NCI-H446 (cell line): ENCODE measurements at regions not wholly inside any gene's neighbourhood (a gene's known extent, or its start where the extent isn't known, plus 50 kb on each side); places are given as distances from the start of the nearest gene placed in this dataset.

Experiments
- DNase-seq, 2 experiments: peaks; one replicate each; lab custom pipeline; 2025; lab: John Stamatoyannopoulos, UW

DNA sequence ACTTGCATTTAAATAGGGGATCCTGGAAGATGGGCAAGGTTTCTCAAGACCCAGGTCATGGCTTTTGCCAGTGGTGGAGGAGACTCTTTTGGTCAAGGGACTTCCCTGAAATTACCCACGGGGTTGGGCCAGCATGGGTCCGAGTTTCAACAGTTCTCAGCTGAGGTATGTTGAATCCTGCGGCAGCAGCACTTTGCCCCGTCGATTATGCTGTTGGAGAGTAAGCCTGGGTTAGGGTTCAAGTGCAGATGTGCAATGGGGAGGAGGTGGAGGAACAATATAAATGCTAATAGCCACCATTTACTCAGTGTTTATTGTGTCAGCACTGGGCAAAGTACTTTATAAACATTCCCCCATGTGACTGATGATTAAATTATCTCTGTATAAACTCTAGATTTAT lies 96.0 kb upstream of the GATA6 start:
- no peak for DNase-seq

DNA sequence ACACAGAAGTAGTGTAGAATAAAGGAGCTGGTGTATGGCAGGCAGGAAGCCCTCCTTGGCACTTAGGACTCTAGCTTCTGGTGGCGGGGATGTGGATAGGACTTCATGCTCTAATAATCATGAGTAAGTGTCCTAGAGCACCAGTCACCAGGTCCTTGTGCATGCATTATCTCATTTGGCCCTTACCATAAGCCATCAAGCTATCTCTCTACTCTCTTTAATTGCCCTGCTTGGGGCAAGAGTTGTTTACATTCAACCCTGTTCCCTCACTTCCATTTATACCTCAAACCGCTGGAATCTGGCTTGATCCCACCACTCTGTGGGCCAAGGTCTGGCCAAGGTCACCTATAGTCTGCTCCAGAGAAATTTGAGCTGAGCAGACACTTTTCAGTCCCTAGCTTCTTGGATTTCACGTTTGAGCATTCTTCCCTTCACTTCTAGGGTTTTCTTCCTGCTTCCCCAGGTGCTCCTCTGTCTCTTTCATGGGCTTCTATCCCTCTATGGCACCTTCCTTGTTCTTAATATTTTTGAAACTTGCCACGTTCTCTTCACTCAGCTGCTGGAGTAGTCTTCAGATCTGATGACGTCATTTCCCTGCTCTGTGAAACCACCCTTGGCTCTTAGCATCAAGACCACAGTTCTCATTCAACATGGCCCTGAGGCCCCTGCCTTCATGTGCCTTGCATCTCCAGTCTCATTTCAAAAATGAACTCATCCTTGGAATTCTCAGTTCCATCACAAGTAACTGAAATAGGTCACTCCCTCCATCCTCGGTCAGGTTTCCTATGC lies 94.9 kb upstream of the GATA6 start:
- DNase-seq: no peak

- no peak for DNase-seq
These were observed 89.4 kb upstream of the GATA6 start for GRCh38 chr18:22080035-22080434.

DNA sequence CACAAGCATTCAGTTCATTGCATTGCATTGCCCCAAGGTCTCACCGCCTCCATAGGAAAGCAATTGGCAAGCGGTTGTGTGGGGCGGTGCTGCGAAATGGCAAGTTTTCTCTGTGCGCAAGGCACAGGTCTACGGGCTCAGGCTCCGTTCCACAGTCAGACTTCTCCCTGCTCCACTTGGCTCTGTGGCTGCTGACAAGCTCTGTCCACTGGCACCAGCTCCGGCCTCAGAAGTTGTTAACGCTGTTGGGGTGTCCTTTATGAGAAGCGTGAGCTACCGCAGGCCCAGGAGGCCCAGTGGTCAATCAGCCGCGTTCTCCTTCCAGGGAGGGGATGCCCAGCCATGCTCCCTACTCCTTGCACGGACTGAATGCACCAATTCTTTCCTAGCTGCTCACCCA lies 87.0 kb upstream of the GATA6 start:
- no peak for DNase-seq

DNA sequence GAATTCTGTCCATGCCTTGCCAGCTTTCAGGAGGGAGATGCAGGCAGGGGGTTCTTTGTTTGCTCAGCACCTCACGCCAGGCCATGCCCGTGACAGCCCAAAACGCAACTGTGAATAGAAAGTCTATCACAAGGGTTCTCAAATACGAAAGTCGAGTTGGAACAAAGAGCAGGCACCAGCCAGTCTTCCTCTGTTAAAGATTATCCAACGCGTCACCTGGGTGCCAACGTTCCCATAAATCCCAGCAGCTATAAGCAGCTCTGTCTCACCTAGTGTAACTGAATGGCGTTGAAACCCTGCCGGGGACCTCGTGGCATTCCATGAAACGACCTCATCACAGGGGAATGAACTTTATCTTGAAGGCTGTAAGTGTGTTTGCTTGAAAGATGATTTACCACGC lies 84.8 kb upstream of the GATA6 start:
- DNase-seq: no peak

DNA sequence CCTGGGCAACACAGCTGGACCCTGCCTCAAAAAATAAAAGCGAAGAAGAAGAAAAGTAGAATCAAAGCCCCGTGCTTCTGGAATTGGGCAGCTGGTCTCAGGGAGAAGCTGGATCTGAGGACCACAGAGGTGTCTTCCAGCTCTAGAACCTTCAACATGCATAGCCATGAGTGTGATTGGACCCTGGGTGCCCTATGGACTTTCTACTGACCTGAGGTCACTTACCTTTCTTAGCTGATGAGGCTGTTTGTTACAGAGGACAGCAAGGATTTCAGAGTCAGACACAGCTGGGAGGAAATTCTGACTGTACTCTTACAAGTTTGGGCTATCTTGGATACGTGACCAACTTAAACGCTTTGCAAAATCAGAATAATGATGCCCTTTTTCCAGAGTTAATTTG lies 82.4 kb upstream of the GATA6 start:
- DNase-seq: no peak

DNA sequence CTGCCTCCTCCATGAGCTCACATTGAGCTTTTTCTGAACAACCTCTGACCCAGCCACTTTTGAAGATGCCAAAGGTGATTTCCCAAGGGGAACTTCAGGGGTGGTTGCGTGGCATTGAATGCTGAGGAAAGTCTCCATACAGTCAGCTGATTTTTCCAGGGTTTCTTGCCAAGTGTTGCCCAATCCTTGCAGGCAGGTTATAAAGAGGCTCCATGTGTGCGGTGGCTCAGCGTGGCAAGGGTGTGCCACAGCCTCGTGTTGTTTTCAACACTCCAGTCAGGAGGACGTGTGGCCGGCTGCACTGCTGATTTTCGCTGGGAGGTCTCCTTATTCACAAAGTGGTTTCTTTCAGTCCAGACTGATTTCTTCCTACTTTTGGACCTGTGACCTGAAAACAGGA lies 81.4 kb upstream of the GATA6 start:
- no peak for DNase-seq

DNA sequence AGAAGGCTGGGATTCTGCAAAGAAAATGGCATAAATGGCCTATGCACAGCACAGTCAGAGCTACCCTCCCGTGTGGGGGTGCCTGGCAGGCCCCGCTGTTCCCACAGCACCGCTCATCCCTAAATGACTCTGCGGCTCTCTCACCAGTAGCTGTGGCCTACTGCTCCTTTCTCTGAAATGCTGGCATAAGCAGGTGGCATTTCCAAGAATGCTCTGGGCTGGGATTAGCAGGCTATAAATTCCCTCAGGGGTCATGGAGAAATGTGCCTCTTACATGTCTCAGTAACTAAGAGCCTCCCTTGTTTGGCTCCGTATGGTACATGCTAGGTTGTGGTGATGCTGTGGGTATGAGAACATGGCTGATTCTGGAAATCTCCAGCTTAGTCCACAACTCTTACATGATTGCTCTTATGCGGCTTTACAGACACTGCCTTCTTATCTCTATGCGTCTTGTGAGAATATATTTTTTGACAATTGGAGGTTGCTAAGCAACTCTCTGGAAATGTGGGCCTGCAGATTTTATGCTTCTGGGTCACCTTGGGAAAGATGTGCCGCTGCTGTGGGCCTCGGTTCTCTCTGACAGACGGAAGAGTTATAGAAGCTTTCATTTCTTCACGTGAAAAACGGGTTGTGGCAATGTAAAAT lies 80.3 kb upstream of the GATA6 start:
- no peak for DNase-seq

- no peak for DNase-seq
These were observed 78.0 kb upstream of the GATA6 start for GRCh38 chr18:22091341-22091740.

DNA sequence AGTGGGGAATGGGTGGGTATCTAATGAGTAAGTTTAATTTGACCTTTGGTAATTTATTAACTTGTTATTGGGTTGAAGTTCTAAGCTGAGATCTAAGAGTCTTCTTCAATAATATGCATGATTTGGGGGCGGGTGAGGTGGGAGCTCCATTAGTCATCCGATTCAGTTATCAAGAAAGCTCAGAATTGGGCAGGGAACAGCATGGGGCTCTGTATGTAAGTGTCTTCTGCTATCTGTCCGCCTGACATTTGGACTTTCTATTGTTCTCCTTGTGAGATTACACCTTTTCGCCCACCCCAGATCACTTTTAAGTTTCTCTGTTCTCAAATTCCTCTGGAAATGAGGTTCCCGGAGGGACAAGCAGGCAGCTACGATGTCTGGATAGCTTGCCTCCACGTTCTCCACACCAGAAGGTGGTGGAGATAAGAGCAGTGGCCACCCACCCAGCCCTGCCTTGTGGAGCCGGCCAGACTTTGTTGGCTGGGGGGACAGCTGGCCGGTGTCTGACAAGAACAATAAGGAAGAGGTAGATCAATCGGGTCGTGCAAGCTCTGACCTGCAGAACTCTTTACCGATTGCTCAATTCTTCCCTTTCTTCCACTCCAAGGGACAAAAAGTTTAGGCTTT lies 75.5 kb upstream of the GATA6 start:
- DNase-seq: no peak

- no peak for DNase-seq
These were observed 75.0 kb upstream of the GATA6 start for GRCh38 chr18:22094358-22094734.

DNA sequence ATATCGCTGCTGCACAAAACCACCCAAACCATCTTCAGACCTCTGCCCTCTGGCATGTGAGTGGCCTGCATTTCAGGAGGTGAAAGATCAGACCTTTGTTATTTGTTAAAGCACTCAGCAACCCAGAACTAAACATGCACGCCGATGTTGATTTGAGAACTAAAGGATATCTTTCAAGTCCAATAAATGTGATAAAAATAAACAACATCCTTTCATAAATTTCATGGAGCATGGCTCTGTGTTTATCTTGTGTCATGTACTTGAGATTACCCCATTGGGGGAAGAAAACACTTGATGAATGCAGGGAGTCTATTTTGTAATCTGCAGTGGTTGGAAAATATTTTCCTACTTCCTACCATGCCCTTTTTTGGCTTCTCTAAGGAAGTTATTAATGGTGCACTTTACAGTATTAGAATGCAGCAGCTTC lies 70.8 kb upstream of the GATA6 start:
- DNase-seq: no peak

GRCh38 chr18:22099925-22100324 lies 69.5 kb upstream of the GATA6 start:
- no peak for DNase-seq

DNA sequence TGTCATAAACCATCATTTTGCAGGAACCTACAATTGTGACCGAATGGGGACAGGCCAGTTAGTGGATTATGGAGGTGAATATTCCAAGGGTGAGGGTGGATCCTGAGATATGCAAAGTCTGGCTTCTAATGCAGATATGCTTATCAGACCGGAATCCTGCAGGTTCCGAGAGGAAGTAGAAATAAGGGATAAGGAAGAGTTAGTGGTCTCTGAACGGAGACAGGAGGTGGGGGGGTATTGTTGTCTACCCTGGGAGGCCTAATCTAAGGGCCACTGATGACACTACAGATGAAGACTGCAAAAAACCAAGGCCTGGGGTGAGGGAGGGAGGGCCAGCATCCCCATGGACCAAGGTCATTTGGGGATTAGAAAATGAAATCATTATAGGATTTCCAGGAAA lies 67.7 kb upstream of the GATA6 start:
- no peak for DNase-seq

DNA sequence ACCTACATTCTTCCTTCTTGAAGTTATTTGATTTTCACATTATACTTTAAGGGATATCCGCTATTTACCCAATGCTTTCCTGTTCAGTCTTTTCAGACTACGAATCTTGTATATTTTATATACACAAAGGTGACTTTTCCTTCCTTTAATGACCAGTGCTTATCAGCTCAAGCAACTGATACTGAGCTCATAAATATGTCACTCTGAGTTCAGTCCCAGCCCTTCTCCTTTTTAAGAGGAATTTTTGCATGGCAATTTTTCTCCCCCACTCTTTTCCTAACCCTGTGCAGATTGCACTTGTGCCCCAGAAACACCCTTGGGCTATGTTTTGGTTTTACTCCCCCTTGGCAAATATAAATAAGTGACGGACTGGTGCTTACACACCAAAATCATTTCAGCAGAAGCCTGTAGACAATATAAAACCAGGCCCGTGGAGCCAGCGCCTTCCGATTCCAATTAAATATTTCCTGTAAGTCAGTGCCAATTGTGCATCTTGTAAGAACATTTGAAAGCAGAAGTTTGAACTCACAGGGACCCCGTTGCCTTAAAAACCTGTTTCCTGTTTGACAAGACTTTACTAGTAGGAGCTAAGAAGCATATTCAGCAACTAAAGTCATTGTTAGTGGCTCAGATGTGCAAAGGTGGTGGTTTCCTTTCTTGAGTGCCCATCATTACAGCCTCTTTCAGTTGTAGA lies 66.3 kb upstream of the GATA6 start:
- DNase-seq: no peak

- no peak for DNase-seq
These were observed 65.8 kb upstream of the GATA6 start for GRCh38 chr18:22103647-22104031.

GRCh38 chr18:22106536-22107292 lies 62.7 kb upstream of the GATA6 start:
- DNase-seq: no peak

GRCh38 chr18:22108674-22109073 lies 60.7 kb upstream of the GATA6 start:
- DNase-seq: no peak

DNA sequence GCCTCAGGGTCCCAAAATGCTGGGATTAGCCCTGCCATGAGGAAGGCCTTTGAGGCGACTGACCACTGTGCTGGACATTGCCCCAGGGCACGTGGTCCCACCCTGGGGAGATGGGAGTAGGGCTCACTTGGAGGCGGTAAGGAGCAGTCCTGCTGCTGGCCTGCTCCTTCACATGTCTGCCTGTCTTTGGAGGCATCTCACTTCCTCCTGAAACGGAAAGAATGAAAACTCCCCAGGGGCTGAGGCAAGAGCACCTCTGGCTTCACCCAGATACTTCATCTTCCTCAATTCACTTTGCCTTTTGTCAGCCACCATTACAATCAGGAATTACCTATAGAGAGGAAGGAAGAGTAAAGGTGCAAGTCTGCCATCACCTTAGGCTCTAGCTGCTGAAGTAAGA lies 59.9 kb upstream of the GATA6 start:
- no peak for DNase-seq

DNA sequence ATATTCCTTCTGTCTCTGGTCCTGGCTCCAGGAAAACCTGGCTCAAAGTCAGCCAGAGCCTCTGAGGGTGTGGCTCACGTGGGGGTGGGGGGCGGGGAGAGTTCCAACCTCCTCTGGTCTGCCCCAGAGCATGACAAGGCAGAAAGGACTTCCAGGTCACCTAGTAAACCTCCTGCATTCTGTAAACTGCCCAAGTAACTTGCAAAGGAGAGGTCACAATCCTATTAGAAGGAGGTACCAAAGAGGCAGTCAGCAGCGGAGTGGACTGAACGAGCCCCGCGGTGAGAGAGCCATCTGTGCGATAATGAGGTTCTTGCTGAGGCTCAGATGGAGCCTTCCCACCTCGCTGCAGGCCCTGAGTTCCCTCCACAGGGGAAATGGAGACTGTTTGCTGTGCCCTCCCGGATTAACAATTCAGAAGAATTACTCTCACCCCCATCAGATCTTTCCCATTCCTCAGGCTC lies 58.9 kb upstream of the GATA6 start:
- DNase-seq: no peak

- no peak for DNase-seq
These were observed 57.2 kb upstream of the GATA6 start for GRCh38 chr18:22112215-22112614.
